Lower lobe of right lung (tissue), 2 donors: ENCODE measurements at regions not wholly inside any gene's neighbourhood (a gene's known extent, or its start where the extent isn't known, plus 50 kb on each side); places are given as distances from the start of the nearest gene placed in this dataset.

Experiments used
- ATAC-seq, 2 donors: fragments of 200-7000 bp; cut with Tn5 transposase; one replicate each; pipeline ENCODE4 v1.9.1; 2020 to 2022; ENCODE audit warnings: mild to moderate bottlenecking in 2 of 2, moderate library complexity in 2 of 2
- DNase-seq: peaks from one replicate; pipeline ENCODE4 v3.0.0-alpha.2; 2020
- H3K27ac ChIP-seq: fragments of 200-600 bp; one replicate; pipeline ENCODE4 v1.8.0; 2022
- H3K27me3 ChIP-seq: fragments of 200-600 bp; one replicate; pipeline ENCODE4 v1.8.0; 2022; ENCODE audit warnings: low read depth
- H3K36me3 ChIP-seq: fragments of 200-600 bp; one replicate; pipeline ENCODE4 v1.8.0; 2022; ENCODE audit warnings: mild to moderate bottlenecking
- H3K4me1 ChIP-seq: fragments of 200-600 bp; one replicate; pipeline ENCODE4 v1.8.0; 2022
- H3K4me3 ChIP-seq: fragments of 200-600 bp; one replicate; pipeline ENCODE4 v1.8.0; 2022; ENCODE audit warnings: mild to moderate bottlenecking
- H3K9me3 ChIP-seq: fragments of 200-600 bp; one replicate; pipeline ENCODE4 v1.8.0; 2022
- intact Hi-C: fragments of 100-400 bp; cut with DNase I; formaldehyde crosslinking; loops from one replicate; pipeline ENCODE4 v1.11.0; 2022
- TF ChIP-seq, protein P1 (sequence below): fragments of 200-600 bp; IDR thresholded peaks from one replicate; pipeline ENCODE4 v1.8.0; 2022; ENCODE audit warnings: antibody characterized with exemption, mild to moderate bottlenecking
- donor health status: DM: no; HTN: yes; CAD: no; lungs with severe emphysema.

DNA sequence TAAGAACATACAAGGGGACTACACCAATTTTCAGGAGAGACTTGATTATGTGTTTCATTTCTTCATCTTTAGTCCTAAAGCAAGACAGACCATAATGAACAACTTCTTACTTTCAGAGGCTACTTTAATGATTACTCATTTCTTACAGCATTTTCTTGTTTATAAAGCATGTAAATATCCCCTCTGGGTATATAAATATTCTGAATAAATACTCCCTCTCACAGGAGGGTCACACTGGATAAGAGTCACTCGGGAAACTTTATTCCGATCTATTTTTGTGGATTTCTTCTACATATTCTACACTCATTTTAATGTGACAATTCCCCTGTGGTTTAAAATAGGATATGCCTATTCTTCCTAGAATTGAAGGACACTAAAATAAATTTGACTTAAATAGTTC lies 228.9 kb upstream of the RPS6KA3 start:
- H3K9me3 ChIP-seq, result no peaks in the 10 kb centered on the region
- no peak overlapping the region for H3K4me3 ChIP-seq
- intact Hi-C loops, result no loop called here
- no peak overlapping the region for H3K27ac ChIP-seq
- ATAC-seq (no peak), DNase-seq (no peak)
- no peaks in the 10 kb centered on the region for H3K36me3 ChIP-seq
- H3K4me1 ChIP-seq, result no peaks in the 10 kb centered on the region
- no peaks in the 10 kb centered on the region for H3K27me3 ChIP-seq
- TF ChIP-seq, protein P1, sequence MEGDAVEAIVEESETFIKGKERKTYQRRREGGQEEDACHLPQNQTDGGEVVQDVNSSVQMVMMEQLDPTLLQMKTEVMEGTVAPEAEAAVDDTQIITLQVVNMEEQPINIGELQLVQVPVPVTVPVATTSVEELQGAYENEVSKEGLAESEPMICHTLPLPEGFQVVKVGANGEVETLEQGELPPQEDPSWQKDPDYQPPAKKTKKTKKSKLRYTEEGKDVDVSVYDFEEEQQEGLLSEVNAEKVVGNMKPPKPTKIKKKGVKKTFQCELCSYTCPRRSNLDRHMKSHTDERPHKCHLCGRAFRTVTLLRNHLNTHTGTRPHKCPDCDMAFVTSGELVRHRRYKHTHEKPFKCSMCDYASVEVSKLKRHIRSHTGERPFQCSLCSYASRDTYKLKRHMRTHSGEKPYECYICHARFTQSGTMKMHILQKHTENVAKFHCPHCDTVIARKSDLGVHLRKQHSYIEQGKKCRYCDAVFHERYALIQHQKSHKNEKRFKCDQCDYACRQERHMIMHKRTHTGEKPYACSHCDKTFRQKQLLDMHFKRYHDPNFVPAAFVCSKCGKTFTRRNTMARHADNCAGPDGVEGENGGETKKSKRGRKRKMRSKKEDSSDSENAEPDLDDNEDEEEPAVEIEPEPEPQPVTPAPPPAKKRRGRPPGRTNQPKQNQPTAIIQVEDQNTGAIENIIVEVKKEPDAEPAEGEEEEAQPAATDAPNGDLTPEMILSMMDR, result no peak

- intact Hi-C loops, result no loop called here
- ATAC-seq, result no peak
- Histone ChIP-seq H3K9me3 (no peaks in the 10 kb centered on the region), H3K27me3 (no peaks in the 10 kb centered on the region), H3K4me3 (no peak overlapping the region), H3K4me1 (no peaks in the 10 kb centered on the region), H3K27ac (no peak overlapping the region), H3K36me3 (no peaks in the 10 kb centered on the region)
- TF ChIP-seq, protein P1, result no peak
- DNase-seq, result no peak
Observed at GRCh38 chrX:20488473-20488872, 221.8 kb upstream of the RPS6KA3 start.

DNA sequence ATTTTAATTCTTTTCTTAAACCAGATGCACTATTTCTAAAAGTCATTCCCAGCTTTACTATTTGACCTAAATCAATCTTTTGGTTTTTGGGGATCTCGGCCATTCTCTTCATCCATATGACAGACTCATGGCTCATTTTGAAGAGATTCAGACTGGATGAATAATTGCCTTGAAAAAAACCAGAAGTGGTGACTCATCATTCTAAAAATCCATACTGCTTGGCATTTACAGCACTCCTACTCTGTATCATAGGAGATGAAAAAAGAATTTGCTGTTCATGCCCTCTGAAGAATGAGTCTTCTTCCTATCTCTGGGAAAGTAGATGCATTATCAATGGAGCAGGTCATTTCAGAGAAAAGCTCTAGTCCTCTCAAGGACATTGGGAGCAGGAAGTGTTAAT lies 220.5 kb upstream of the RPS6KA3 start:
- Histone ChIP-seq H3K4me1 (no peaks in the 10 kb centered on the region), H3K27me3 (no peaks in the 10 kb centered on the region), H3K9me3 (no peaks in the 10 kb centered on the region), H3K4me3 (no peak overlapping the region), H3K27ac (no peak overlapping the region), H3K36me3 (no peaks in the 10 kb centered on the region)
- DNase-seq (no peak), ATAC-seq (no peak)
- TF ChIP-seq, protein P1, result no peak
- intact Hi-C loops, result no loop called here

DNA sequence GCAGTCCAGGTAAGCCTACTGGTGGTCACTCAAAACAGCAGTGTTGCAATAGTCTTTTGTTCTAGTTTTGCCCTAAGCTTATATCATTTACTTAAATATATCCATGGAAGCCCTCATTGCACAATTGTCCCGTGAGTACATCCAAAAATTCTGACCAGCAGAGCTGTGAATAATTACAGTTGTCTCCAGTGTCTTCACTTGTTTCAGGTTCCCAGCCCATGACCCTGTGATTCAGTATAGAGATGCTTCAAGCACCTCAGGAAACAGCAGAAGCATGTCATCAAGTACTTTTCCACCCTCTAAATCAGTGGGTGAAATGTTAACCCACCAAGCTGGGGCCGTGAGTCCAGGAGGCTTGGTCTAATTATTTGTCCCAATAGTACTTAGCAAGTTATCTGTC lies 214.9 kb upstream of the RPS6KA3 start:
- DNase-seq, result no peak
- no peaks in the 10 kb centered on the region for H3K36me3 ChIP-seq
- no peak overlapping the region for H3K27ac ChIP-seq
- intact Hi-C loops, result no loop called here
- no peaks in the 10 kb centered on the region for H3K9me3 ChIP-seq
- H3K27me3 ChIP-seq, result no peaks in the 10 kb centered on the region
- ATAC-seq, result no peak
- TF ChIP-seq, protein P1, result no peak
- H3K4me3 ChIP-seq, result no peak overlapping the region
- H3K4me1 ChIP-seq, result no peaks in the 10 kb centered on the region

GRCh38 chrX:20479896-20480295 lies 213.2 kb upstream of the RPS6KA3 start:
- Histone ChIP-seq H3K4me3 (no peak overlapping the region), H3K4me1 (no peaks in the 10 kb centered on the region), H3K9me3 (no peaks in the 10 kb centered on the region), H3K27me3 (no peaks in the 10 kb centered on the region), H3K36me3 (no peaks in the 10 kb centered on the region), H3K27ac (no peak overlapping the region)
- DNase-seq (no peak), ATAC-seq (no peak)
- TF ChIP-seq, protein P1, result no peak
- intact Hi-C loops, result no loop called here

GRCh38 chrX:20479048-20479447 lies 212.3 kb upstream of the RPS6KA3 start:
- TF ChIP-seq, protein P1, result no peak
- intact Hi-C loops, result no loop called here
- Histone ChIP-seq H3K27me3 (no peaks in the 10 kb centered on the region), H3K9me3 (no peaks in the 10 kb centered on the region), H3K27ac (no peak overlapping the region), H3K4me3 (no peak overlapping the region), H3K36me3 (no peaks in the 10 kb centered on the region), H3K4me1 (no peaks in the 10 kb centered on the region)
- ATAC-seq (no peak), DNase-seq (no peak)
